Astrocyte of the cerebellum (primary cell): ENCODE measurements at regions not wholly inside any gene's neighbourhood (a gene's known extent, or its start where the extent isn't known, plus 50 kb on each side); places are given as distances from the start of the nearest gene placed in this dataset.

Experiments
- DNase-seq: peaks from one replicate; pipeline ENCODE4 v3.0.0-alpha.2; 2011; ENCODE audit warnings: low read depth
- H3K4me3 ChIP-seq: 2 replicates; pipeline ENCODE4 v1.5.1; 2011; ENCODE audit warnings: mild to moderate bottlenecking, low read depth, low read length, moderate library complexity
- CTCF ChIP-seq: IDR thresholded peaks from 2 replicates; pipeline ENCODE4 v1.5.1; 2012; ENCODE audit warnings: low read length, low read depth, moderate library complexity, mild to moderate bottlenecking; ENCODE audit errors: missing control alignments
- in situ Hi-C: cut with HindIII; loops from 2 replicates; pipeline ENCODE4 v1.10.0; 2017; ENCODE audit warnings: low sequenced_read_pairs

- TF ChIP-seq CTCF = no peak
- no peak for DNase-seq
- in situ Hi-C loops = no loop called here
Measured at GRCh38 chr9:82720515-82720914, 342.4 kb downstream of the RASEF start.

GRCh38 chr9:82721593-82721992 lies 341.3 kb downstream of the RASEF start:
- no peak overlapping the region for H3K4me3 ChIP-seq
- no peak for TF ChIP-seq CTCF
- no peak for DNase-seq
- in situ Hi-C loops = no loop called here

More at GRCh38 chr9:82720515-82720914, 342.4 kb downstream of the RASEF start:
- no peak overlapping the region for H3K4me3 ChIP-seq

GRCh38 chr9:82722051-82722450 lies 340.9 kb downstream of the RASEF start:
- TF ChIP-seq CTCF = no peak
- H3K4me3 ChIP-seq = no peak overlapping the region
- no peak for DNase-seq
- in situ Hi-C loops = no loop called here

- TF ChIP-seq CTCF = no peak
Measured at GRCh38 chr9:82722561-82722960, 340.4 kb downstream of the RASEF start.

GRCh38 chr9:82726424-82727276 lies 336.3 kb downstream of the RASEF start:
- in situ Hi-C loops = no loop called here
- no peak for TF ChIP-seq CTCF
- H3K4me3 ChIP-seq = no peak overlapping the region
- DNase-seq = no peak

More at GRCh38 chr9:82722561-82722960, 340.4 kb downstream of the RASEF start:
- in situ Hi-C loops = no loop called here
- DNase-seq = no peak
- no peak overlapping the region for H3K4me3 ChIP-seq

- no peak for TF ChIP-seq CTCF
- no peak for DNase-seq
- in situ Hi-C loops = no loop called here
- no peak overlapping the region for H3K4me3 ChIP-seq
Measured at GRCh38 chr9:82729141-82729540, 333.8 kb downstream of the RASEF start.
